ENCODE measurements at regions not wholly inside any gene's neighbourhood (a gene's known extent, or its start where the extent isn't known, plus 50 kb on each side); places are given as distances from the start of the nearest gene placed in this dataset.

GRCh38 chr6:85044361-85044760, 280.0 kb upstream of the TBX18 start:
- H3K9me3 ChIP-seq (replicated peaks in 1 of 2; ENCODE audit: control insufficient read depth in 1 of 2, insufficient read depth in 1 of 2, low read length in 2 of 2): no peaks in the 10 kb centered on the region
- no CpG with 5 or more reads among the region's 2 CpGs for WGBS (ENCODE audit: insufficient coverage)
- no peaks in the 10 kb centered on the region for H3K4me1 ChIP-seq (ENCODE audit: control insufficient read depth in 1 of 2, insufficient read depth in 2 of 2, low read length in 2 of 2)
- no peak for DNase-seq
- no peaks in the 10 kb centered on the region for H3K36me3 Mint-ChIP-seq
- H4K20me1 ChIP-seq (ENCODE audit: insufficient read depth, low read length): no peaks in the 10 kb centered on the region
- no peak overlapping the region for H3K4me3 ChIP-seq (replicated peaks in 1 of 3; ENCODE audit: low read depth in 2 of 3, low read length in 3 of 3)
- no peaks in the 10 kb centered on the region for H3K36me3 ChIP-seq (replicated peaks in 1 of 2; ENCODE audit: control insufficient read depth in 1 of 2, insufficient read depth in 2 of 2, low read length in 2 of 2)
- H3K4me3 Mint-ChIP-seq: no peak overlapping the region
- no peak overlapping the region for H3K27ac Mint-ChIP-seq
- no peaks in the 10 kb centered on the region for H3K4me1 Mint-ChIP-seq
- peaks cover 0 to 8% (median 4%) of the 10 kb centered on the region in 7 donors for H3K9me3 Mint-ChIP-seq
- H3K27me3 Mint-ChIP-seq (ENCODE audit: low read depth in 3 of 3): peaks cover 0 to 2% (median 0%) of the 10 kb centered on the region in 3 donors
- no peak overlapping the region for H3K4me2 ChIP-seq (replicated peaks; ENCODE audit: extremely low read depth, low read length, poor library complexity, severe bottlenecking)
- no peaks in the 10 kb centered on the region for H3K27me3 ChIP-seq (ENCODE audit: control insufficient read depth in 2 of 2, insufficient read depth in 2 of 2, low read length in 2 of 2)
- TF ChIP-seq CTCF (IDR thresholded peaks at IDR 0.05): no peak
- intact Hi-C loops (cut with micrococcal nuclease): no loop called here
- no peak overlapping the region for H3K9ac ChIP-seq (ENCODE audit: insufficient read depth, low read length, poor library complexity, severe bottlenecking)
- H2AFZ ChIP-seq (ENCODE audit: insufficient read depth, low read depth, low read length, poor library complexity, severe bottlenecking): no peak overlapping the region
- H3K79me2 ChIP-seq (ENCODE audit: insufficient read depth, low read length): no peaks in the 10 kb centered on the region
- no peak overlapping the region for H3K27ac ChIP-seq (ENCODE audit: low read depth in 1 of 2, low read length in 2 of 2)

GRCh38 chr6:85041376-85041775, 277.0 kb upstream of the TBX18 start:
- no peak overlapping the region for H3K4me2 ChIP-seq (replicated peaks; ENCODE audit: extremely low read depth, low read length, poor library complexity, severe bottlenecking)
- peaks cover 0 to 3% of the 10 kb centered on the region in 2 donors for H3K9me3 ChIP-seq (replicated peaks in 1 of 2; ENCODE audit: control insufficient read depth in 1 of 2, insufficient read depth in 1 of 2, low read length in 2 of 2)
- H3K27me3 ChIP-seq (ENCODE audit: control insufficient read depth in 2 of 2, insufficient read depth in 2 of 2, low read length in 2 of 2): no peaks in the 10 kb centered on the region
- H3K36me3 ChIP-seq (replicated peaks in 1 of 2; ENCODE audit: control insufficient read depth in 1 of 2, insufficient read depth in 2 of 2, low read length in 2 of 2): no peaks in the 10 kb centered on the region
- H3K4me1 ChIP-seq (ENCODE audit: control insufficient read depth in 1 of 2, insufficient read depth in 2 of 2, low read length in 2 of 2): no peaks in the 10 kb centered on the region
- Mint-ChIP-seq H3K27ac (peak overlapping the region in 1 of 7 donors; percentile 19), H3K9me3 (peaks cover 0 to 13% (median 5%) of the 10 kb centered on the region in 7 donors), H3K27me3 (ENCODE audit: low read depth in 3 of 3) (peaks cover 0 to 2% (median 0%) of the 10 kb centered on the region in 3 donors), H3K36me3 (no peaks in the 10 kb centered on the region), H3K4me1 (no peaks in the 10 kb centered on the region), H3K4me3 (no peak overlapping the region)
- no peak overlapping the region for H3K9ac ChIP-seq (ENCODE audit: insufficient read depth, low read length, poor library complexity, severe bottlenecking)
- TF ChIP-seq CTCF (IDR thresholded peaks at IDR 0.05): no peak
- DNase-seq: no peak
- no peak overlapping the region for H3K4me3 ChIP-seq (replicated peaks in 1 of 3; ENCODE audit: low read depth in 2 of 3, low read length in 3 of 3)
- H2AFZ ChIP-seq (ENCODE audit: insufficient read depth, low read depth, low read length, poor library complexity, severe bottlenecking): no peak overlapping the region
- H3K79me2 ChIP-seq (ENCODE audit: insufficient read depth, low read length): no peaks in the 10 kb centered on the region
- no peak overlapping the region for H3K27ac ChIP-seq (ENCODE audit: low read depth in 1 of 2, low read length in 2 of 2)
- intact Hi-C loops (cut with micrococcal nuclease): no loop called here
- H4K20me1 ChIP-seq (ENCODE audit: insufficient read depth, low read length): no peaks in the 10 kb centered on the region

All from CD14-positive monocyte (primary cell).